ENCODE measurements at regions not wholly inside any gene's neighbourhood (a gene's known extent, or its start where the extent isn't known, plus 50 kb on each side); places are given as distances from the start of the nearest gene placed in this dataset.

DNA sequence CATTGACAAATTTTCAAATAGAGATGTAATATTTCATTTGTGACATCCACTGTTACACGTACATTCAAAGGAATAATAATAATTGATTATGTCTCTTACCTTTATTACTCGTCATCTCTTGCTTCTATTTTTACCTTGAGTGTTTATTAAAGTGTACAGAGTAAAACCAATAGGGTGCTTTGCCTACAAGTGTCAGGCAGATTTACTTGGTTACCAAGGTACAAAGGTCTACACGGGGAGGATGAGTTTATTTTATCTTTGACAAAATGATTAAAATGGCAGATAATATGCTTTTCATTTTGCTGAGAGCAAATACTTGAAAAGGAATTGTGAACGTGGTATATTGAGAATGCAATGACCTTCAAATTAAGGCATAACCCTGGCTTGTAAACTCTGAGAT lies 137.8 kb upstream of the SOX5 start:
- no peak overlapping the region for H3K27ac ChIP-seq
- 83 to 85% methylated on average over 4 of the region's 4 CpGs for WGBS, 2 donors
- H3K4me1 ChIP-seq, result peaks cover 0 to 3% (median 0%) of the 10 kb centered on the region in 4 donors
- no peaks in the 10 kb centered on the region for H3K36me3 ChIP-seq
- no peak for DNase-seq (ENCODE audit: low spot score in 2 of 2)
- H3K4me3 ChIP-seq, result no peak overlapping the region
- H3K9me3 ChIP-seq, result no peaks in the 10 kb centered on the region
- no peaks in the 10 kb centered on the region for H3K27me3 ChIP-seq
- TF ChIP-seq, protein P1, sequence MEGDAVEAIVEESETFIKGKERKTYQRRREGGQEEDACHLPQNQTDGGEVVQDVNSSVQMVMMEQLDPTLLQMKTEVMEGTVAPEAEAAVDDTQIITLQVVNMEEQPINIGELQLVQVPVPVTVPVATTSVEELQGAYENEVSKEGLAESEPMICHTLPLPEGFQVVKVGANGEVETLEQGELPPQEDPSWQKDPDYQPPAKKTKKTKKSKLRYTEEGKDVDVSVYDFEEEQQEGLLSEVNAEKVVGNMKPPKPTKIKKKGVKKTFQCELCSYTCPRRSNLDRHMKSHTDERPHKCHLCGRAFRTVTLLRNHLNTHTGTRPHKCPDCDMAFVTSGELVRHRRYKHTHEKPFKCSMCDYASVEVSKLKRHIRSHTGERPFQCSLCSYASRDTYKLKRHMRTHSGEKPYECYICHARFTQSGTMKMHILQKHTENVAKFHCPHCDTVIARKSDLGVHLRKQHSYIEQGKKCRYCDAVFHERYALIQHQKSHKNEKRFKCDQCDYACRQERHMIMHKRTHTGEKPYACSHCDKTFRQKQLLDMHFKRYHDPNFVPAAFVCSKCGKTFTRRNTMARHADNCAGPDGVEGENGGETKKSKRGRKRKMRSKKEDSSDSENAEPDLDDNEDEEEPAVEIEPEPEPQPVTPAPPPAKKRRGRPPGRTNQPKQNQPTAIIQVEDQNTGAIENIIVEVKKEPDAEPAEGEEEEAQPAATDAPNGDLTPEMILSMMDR (IDR thresholded peaks at IDR 0.05), result no peak
- no peak for TF ChIP-seq EP300 (IDR thresholded peaks at IDR 0.05)
- no peak for TF ChIP-seq POLR2A (IDR thresholded peaks at IDR 0.05)

DNA sequence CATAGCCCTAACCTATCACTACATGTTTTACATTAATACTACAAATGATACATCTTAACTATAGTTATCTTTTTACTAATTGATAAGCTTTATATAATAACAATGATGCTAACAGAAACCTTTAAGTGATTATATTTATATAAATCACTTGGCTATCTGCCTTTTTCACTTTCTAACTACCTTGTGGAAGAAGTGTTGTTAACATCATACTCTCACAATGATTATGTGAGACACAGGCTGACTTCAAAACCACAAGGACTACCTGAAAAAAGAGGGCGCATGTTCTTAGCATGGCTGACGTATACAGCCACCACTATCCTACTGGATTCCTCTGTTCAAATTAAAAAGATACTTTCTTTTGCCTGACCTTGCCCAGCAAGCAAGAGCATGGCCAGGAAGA lies 135.3 kb upstream of the SOX5 start:
- Histone ChIP-seq H3K9me3 (no peaks in the 10 kb centered on the region), H3K36me3 (no peaks in the 10 kb centered on the region), H3K27ac (no peak overlapping the region), H3K4me1 (no peaks in the 10 kb centered on the region), H3K4me3 (no peak overlapping the region), H3K27me3 (no peaks in the 10 kb centered on the region)
- WGBS, 2 donors, result 95 to 99% methylated on average over 2 of the region's 2 CpGs
- TF ChIP-seq POLR2A (IDR thresholded peaks at IDR 0.05), result no peak
- TF ChIP-seq, protein P1 (IDR thresholded peaks at IDR 0.05), result no peak
- TF ChIP-seq EP300 (IDR thresholded peaks at IDR 0.05), result no peak
- no peak for DNase-seq (ENCODE audit: low spot score in 2 of 2)

DNA sequence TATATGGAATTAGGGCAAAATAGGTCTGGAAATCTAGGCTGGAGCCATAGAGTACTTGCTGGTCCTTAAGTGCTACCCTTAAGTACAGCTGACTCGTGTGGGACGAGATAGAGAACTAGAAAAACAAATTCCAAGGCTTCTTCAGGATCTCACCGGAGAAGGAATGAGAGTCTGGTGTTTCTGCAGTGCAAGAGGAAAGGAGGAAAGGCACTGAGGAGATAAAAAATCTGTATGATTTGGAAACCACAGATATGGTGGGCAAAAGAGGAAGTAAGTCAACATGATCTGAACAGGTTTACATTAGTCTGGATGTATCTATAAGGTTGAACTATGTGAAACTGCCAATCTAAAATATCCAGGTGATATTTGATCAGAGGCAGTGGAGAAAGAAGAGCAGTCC lies 134.4 kb upstream of the SOX5 start:
- Histone ChIP-seq H3K27me3 (no peaks in the 10 kb centered on the region), H3K36me3 (no peaks in the 10 kb centered on the region), H3K4me1 (no peaks in the 10 kb centered on the region), H3K27ac (no peak overlapping the region), H3K9me3 (no peaks in the 10 kb centered on the region), H3K4me3 (no peak overlapping the region)
- no peak for DNase-seq (ENCODE audit: low spot score in 2 of 2)
- WGBS, 2 donors, result 78 to 79% methylated on average over 3 of the region's 3 CpGs
- no peak for TF ChIP-seq EP300 (IDR thresholded peaks at IDR 0.05)
- TF ChIP-seq POLR2A (IDR thresholded peaks at IDR 0.05), result no peak
- TF ChIP-seq, protein P1 (IDR thresholded peaks at IDR 0.05), result no peak

DNA sequence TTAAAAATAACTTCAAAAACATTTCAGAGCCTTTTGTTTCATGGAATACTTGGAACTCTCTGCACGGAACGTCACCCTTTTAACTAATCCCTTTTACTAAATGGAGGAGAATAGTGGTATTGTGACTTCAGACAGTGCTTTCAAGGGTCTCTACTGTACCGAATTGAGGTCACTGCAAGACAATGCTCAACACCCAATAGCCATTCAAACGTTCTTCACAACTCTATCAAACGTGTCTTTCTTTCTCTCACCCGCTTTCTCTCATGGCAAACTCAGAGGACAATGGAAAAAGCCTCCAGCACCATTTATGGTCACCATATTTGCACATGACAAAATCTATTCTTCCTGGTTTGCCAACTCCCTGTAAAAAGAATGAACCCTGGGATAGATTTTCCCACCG lies 132.1 kb upstream of the SOX5 start:
- H3K27ac ChIP-seq, result peak overlapping the region in 1 of 4 donors; percentile 47

DNA sequence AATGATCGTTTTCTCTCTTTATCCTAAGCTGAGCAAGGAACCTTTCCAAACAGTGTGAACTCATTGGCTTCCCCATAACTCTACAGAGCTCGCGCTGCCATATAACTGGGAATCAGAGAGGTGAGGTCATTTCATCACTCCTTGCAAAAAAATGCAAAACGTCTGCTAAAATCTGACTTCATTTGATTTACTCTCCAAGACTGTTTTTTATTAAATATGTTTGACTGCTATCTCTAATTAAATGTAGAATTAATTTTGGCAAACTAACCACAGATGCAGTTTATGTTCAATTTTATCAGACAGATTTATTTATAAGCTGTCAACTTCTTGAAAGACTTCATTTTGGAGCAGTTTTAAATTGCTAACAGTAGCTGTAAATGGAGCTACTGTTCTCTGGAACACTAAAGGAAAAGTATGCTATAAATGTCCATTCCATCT lies 131.6 kb upstream of the SOX5 start:
- Histone ChIP-seq H3K9me3 (no peaks in the 10 kb centered on the region), H3K36me3 (no peaks in the 10 kb centered on the region), H3K27me3 (no peaks in the 10 kb centered on the region), H3K27ac (peak overlapping the region in 1 of 4 donors; percentile 47), H3K4me1 (no peaks in the 10 kb centered on the region), H3K4me3 (no peak overlapping the region)
- TF ChIP-seq, protein P1 (IDR thresholded peaks at IDR 0.05), result no peak
- no peak for TF ChIP-seq POLR2A (IDR thresholded peaks at IDR 0.05)
- TF ChIP-seq EP300 (IDR thresholded peaks at IDR 0.05), result no peak
- no peak for DNase-seq (ENCODE audit: low spot score in 2 of 2)
- 44% methylated on average over 4 of the region's 4 CpGs for WGBS, 2 donors

More for the DNA sequence above, 132.1 kb upstream of the SOX5 start:
- 46 to 52% methylated on average over 7 of the region's 7 CpGs for WGBS, 2 donors
- no peaks in the 10 kb centered on the region for H3K4me1 ChIP-seq
- TF ChIP-seq POLR2A (IDR thresholded peaks at IDR 0.05) (no peak), EP300 (IDR thresholded peaks at IDR 0.05) (no peak)
- TF ChIP-seq, protein P1 (IDR thresholded peaks at IDR 0.05), result no peak
- no peaks in the 10 kb centered on the region for H3K36me3 ChIP-seq
- H3K4me3 ChIP-seq, result no peak overlapping the region
- no peaks in the 10 kb centered on the region for H3K9me3 ChIP-seq
- no peaks in the 10 kb centered on the region for H3K27me3 ChIP-seq
- DNase-seq (ENCODE audit: low spot score in 2 of 2), result no peak
